A673 (cell line): ENCODE measurements at regions not wholly inside any gene's neighbourhood (a gene's known extent, or its start where the extent isn't known, plus 50 kb on each side); places are given as distances from the start of the nearest gene placed in this dataset.

Source experiments
- EZH2 ChIP-seq: fragments of 200-600 bp; sonication (generic); IDR thresholded peaks from 2 replicates; pipeline ENCODE4 v1.6.1; 2017; ENCODE audit warnings: borderline replicate concordance, low read depth, mild to moderate bottlenecking, mixed read lengths, antibody characterized with exemption, low read length; ENCODE audit not compliant: poor library complexity, severe bottlenecking
- TF ChIP-seq, protein P1 (sequence below): fragments of 300-800, 200-600 bp; sonication (generic); conservative IDR thresholded peaks from 2 replicates; pipeline ENCODE4 v1.5.1; 2017; ENCODE audit warnings: low read depth, mild to moderate bottlenecking, antibody characterized with exemption, low read length, moderate library complexity, mixed read lengths

- TF ChIP-seq, protein P1, sequence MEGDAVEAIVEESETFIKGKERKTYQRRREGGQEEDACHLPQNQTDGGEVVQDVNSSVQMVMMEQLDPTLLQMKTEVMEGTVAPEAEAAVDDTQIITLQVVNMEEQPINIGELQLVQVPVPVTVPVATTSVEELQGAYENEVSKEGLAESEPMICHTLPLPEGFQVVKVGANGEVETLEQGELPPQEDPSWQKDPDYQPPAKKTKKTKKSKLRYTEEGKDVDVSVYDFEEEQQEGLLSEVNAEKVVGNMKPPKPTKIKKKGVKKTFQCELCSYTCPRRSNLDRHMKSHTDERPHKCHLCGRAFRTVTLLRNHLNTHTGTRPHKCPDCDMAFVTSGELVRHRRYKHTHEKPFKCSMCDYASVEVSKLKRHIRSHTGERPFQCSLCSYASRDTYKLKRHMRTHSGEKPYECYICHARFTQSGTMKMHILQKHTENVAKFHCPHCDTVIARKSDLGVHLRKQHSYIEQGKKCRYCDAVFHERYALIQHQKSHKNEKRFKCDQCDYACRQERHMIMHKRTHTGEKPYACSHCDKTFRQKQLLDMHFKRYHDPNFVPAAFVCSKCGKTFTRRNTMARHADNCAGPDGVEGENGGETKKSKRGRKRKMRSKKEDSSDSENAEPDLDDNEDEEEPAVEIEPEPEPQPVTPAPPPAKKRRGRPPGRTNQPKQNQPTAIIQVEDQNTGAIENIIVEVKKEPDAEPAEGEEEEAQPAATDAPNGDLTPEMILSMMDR = no peak
- TF ChIP-seq EZH2 = no peak
These were observed 68.8 kb downstream of the NPY1R start for GRCh38 chr4:163263606-163264005.
